Upper lobe of right lung (tissue), 1 donor: ENCODE measurements at regions not wholly inside any gene's neighbourhood (a gene's known extent, or its start where the extent isn't known, plus 50 kb on each side); places are given as distances from the start of the nearest gene placed in this dataset.
"Not testable (repeated sequence)": the region's sequence is repeated elsewhere in the genome, so short reads cannot be mapped to it uniquely, and the experiment has no call there.

Experiments used
- ATAC-seq: fragments of 200-7000 bp; cut with Tn5 transposase; one replicate; pipeline ENCODE4 v1.9.1; 2020; ENCODE audit warnings: mild to moderate bottlenecking, moderate library complexity
- DNase-seq: peaks from one replicate; pipeline ENCODE4 v3.0.0-alpha.2; 2020
- H3K27ac ChIP-seq: fragments of 200-600 bp; one replicate; pipeline ENCODE4 v1.8.0; 2022
- H3K27me3 ChIP-seq: fragments of 200-600 bp; one replicate; pipeline ENCODE4 v1.8.0; 2022; ENCODE audit warnings: mild to moderate bottlenecking
- H3K36me3 ChIP-seq: fragments of 200-600 bp; one replicate; pipeline ENCODE4 v1.8.0; 2022
- H3K4me1 ChIP-seq: fragments of 200-600 bp; one replicate; pipeline ENCODE4 v1.8.0; 2022
- H3K4me3 ChIP-seq: fragments of 200-600 bp; one replicate; pipeline ENCODE4 v1.8.0; 2022; ENCODE audit warnings: mild to moderate bottlenecking
- H3K9me3 ChIP-seq: fragments of 200-600 bp; one replicate; pipeline ENCODE4 v1.8.0; 2022
- intact Hi-C: fragments of 100-400 bp; cut with DNase I; formaldehyde crosslinking; loops from one replicate; pipeline ENCODE4 v1.11.0; 2022
- TF ChIP-seq, protein P1 (sequence below): fragments of 200-600 bp; IDR thresholded peaks from one replicate; pipeline ENCODE4 v1.8.0; 2022; ENCODE audit warnings: antibody characterized with exemption
- donor health status: DM: no; HTN: yes; CAD: no; lungs with severe emphysema.

DNA sequence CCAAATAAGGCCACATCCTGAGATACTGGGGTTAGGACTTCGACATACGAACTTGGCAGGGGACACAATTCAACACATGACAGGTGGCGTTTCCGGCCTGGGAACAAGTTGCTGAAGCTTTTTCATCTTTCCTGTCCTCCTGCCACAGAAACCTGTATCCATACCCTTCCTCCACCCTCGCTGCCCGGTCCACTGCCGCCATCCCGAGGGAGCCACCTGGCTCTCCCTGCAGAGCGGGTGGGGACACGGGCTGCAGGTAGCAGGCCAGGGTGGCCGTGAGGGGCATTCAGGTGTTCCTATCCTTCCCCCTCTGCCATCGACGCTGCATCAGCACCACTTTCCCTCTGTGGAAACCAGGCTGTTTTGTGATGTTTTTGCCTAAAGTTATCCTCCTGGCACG, 74.4 kb upstream of the TWIST2 start:
- Histone ChIP-seq H3K36me3 (no peaks in the 10 kb centered on the region), H3K9me3 (no peaks in the 10 kb centered on the region), H3K4me3 (no peak overlapping the region), H3K27me3 (peaks cover 20% of the 10 kb centered on the region), H3K27ac (no peak overlapping the region), H3K4me1 (no peaks in the 10 kb centered on the region)
- TF ChIP-seq, protein P1, sequence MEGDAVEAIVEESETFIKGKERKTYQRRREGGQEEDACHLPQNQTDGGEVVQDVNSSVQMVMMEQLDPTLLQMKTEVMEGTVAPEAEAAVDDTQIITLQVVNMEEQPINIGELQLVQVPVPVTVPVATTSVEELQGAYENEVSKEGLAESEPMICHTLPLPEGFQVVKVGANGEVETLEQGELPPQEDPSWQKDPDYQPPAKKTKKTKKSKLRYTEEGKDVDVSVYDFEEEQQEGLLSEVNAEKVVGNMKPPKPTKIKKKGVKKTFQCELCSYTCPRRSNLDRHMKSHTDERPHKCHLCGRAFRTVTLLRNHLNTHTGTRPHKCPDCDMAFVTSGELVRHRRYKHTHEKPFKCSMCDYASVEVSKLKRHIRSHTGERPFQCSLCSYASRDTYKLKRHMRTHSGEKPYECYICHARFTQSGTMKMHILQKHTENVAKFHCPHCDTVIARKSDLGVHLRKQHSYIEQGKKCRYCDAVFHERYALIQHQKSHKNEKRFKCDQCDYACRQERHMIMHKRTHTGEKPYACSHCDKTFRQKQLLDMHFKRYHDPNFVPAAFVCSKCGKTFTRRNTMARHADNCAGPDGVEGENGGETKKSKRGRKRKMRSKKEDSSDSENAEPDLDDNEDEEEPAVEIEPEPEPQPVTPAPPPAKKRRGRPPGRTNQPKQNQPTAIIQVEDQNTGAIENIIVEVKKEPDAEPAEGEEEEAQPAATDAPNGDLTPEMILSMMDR: no peak
- DNase-seq (no peak), ATAC-seq (no peak)
- intact Hi-C loops: no loop called here

DNA sequence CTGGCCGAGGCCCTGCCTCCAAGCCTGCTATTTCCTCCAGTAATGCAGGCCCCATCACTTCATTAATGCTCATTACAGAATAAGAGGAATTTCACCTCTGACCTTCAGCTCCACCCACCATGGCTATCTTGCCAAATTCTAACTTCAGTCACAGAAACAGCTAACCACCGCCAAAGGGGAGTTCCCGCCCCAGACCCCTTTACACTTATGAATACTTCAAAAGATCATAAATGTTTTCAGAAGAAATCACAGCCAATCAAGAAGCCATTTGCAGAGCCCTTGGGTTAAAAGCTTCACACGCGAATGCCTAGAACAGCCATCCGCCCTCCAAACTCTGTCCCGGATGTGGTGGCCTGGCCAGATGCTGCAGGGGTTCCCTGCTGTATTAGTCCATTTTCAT, 73.8 kb upstream of the TWIST2 start:
- Histone ChIP-seq H3K27ac (no peak overlapping the region), H3K4me1 (no peaks in the 10 kb centered on the region), H3K4me3 (no peak overlapping the region), H3K9me3 (no peaks in the 10 kb centered on the region), H3K36me3 (no peaks in the 10 kb centered on the region), H3K27me3 (peaks cover 20% of the 10 kb centered on the region)
- DNase-seq: no peak
- intact Hi-C loops: no loop called here
- ATAC-seq: no peak
- TF ChIP-seq, protein P1: no peak

DNA sequence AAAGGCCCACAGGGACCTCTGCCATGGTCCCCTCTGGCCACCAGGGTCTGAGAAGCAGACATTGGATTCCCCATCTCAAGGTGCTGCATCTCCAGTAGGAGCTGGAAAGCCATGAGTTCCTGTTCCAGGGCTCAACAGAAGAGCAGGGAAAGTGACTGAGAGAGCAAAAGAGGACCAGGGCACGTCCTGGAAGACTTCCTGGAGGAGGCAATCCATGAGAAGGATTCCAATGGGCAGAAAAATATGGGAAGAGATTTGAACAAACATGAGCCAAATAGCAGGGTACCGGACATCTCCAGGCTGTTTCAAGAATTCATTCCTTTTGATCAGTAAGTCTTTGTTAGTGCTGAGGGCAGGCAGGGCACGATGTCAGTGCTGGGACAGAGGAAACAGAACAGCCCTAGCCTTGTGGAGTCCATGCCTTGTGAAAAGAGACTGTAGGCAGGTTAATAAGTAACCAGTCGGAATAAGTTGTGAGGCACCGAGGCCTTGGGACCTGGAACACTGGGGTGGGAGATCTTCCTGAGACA, 72.8 kb upstream of the TWIST2 start:
- DNase-seq (no peak), ATAC-seq (no peak)
- TF ChIP-seq, protein P1: no peak
- no peak overlapping the region for H3K27ac ChIP-seq
- H3K27me3 ChIP-seq: peaks cover 20% of the 10 kb centered on the region
- no peaks in the 10 kb centered on the region for H3K4me1 ChIP-seq
- intact Hi-C loops: no loop called here
- H3K36me3 ChIP-seq: no peaks in the 10 kb centered on the region
- H3K9me3 ChIP-seq: no peaks in the 10 kb centered on the region
- no peak overlapping the region for H3K4me3 ChIP-seq

DNA sequence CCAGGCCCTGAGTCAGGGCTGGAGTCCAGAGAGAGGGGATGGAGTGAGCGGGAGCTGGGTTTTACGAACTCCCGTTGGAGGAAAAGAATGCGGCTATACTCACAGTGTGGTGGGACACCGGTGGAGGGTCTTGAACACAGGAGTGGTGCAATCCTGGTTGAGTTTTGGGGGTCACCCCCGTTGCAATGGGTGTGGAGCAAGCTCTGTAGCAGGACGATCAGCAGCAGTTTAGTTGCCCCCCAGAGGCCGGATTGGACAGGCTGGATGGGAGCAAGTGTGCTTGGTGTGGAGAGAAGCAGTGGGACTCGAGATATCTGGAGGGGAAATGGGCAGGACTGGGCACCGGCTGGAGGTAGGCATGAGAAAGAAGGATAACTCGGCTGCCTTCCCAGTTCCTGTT, 72.3 kb upstream of the TWIST2 start:
- DNase-seq (no peak), ATAC-seq (no peak)
- intact Hi-C loops: no loop called here

DNA sequence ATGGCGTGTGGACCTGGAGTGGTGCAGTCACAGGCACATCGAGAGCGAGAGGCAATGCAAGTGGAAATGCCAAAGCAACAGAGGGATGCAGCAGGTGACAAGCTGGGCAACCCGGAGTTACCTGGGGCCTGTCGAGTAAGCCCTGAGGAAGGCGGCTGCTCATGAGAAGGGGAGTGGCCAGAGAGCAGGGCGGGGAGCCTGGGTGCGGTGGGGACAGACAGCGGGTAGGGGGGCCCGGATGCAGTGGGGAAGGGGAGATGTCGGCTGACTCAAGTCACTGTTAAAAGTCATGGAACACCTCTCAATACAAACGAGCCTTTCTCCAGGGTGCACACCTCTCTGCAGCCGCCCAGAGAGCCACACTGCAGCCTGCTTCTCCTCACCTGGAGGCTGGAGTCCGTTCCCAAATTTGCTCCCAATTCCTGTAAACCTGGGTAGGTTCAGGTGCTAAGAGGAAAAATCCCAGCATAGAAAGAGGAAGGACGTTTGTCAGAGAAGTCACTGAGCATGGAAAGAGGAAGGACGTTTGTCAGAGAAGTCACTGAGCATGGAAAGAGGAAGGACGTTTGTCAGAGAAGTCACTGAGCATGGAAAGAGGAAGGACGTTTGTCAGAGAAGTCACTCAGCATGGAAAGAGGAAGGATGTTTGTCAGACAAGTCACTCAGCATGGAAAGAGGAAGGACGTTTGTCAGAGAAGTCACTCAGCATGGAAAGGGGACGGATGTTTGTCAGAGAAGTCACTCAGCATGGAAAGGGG, 71.7 kb upstream of the TWIST2 start:
- intact Hi-C loops: no loop called here
- no peak for DNase-seq
- H3K4me3 ChIP-seq: no peak overlapping the region
- H3K27me3 ChIP-seq: peaks cover 12% of the 10 kb centered on the region
- no peaks in the 10 kb centered on the region for H3K4me1 ChIP-seq
- no peaks in the 10 kb centered on the region for H3K36me3 ChIP-seq
- ATAC-seq: no peak
- H3K9me3 ChIP-seq: no peaks in the 10 kb centered on the region
- TF ChIP-seq, protein P1: no peak
- no peak overlapping the region for H3K27ac ChIP-seq

More for the DNA sequence above, 72.3 kb upstream of the TWIST2 start:
- Histone ChIP-seq H3K36me3 (no peaks in the 10 kb centered on the region), H3K27me3 (peaks cover 16% of the 10 kb centered on the region), H3K4me3 (no peak overlapping the region), H3K9me3 (no peaks in the 10 kb centered on the region), H3K4me1 (no peaks in the 10 kb centered on the region), H3K27ac (no peak overlapping the region)
- TF ChIP-seq, protein P1: no peak

DNA sequence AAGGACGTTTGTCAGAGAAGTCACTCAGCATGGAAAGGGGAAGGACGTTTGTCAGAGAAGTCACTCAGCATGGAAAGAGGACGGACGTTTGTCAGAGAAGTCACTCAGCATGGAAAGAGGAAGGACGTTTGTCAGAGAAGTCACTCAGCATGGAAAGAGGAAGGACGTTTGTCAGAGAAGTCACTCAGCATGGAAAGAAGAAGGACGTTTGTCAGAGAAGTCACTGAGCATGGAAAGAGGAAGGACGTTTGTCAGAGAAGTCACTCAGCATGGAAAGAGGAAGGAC, 71.2 kb upstream of the TWIST2 start:
- H3K27ac ChIP-seq, H3K9me3 ChIP-seq, H3K4me3 ChIP-seq, H3K4me1 ChIP-seq, H3K27me3 ChIP-seq, DNase-seq, ATAC-seq, H3K36me3 ChIP-seq, intact Hi-C loops: not testable (repeated sequence)
